Stimulated activated CD4-positive, alpha-beta T cell treated with anti-CD3 and anti-CD28 coated beads, Interleukin-1b, Interleukin-23, amount 100 ng/mL, for 1 hour (primary cell): ENCODE measurements at regions not wholly inside any gene's neighbourhood (a gene's known extent, or its start where the extent isn't known, plus 50 kb on each side); places are given as distances from the start of the nearest gene placed in this dataset.
"Not testable (repeated sequence)": the region's sequence is repeated elsewhere in the genome, so short reads cannot be mapped to it uniquely, and the experiment has no call there.

Source experiments
- DNase-seq, 2 donors: peaks; one replicate each; pipeline ENCODE4 v3.0.0-alpha.2; 2020; ENCODE audit warnings: low read depth in 2 of 2

DNA sequence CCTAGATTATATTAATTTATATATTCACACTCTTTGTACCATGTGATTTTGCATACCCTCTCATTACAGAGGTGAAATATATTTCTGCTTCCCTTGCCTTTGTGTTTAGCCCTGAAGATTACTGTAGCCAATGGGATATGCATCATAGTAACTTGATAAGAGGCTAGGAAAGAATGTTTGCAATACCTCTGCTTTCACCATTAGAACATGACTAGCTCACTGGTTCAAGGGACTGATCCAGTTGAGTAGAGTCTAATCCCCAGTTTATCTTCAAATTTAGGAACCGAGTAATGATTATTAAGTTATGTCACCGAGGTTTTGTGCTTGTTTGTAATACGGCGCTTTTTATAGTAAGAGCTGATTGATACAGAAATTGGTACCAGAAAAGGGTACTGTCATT lies 552.6 kb upstream of the GJE1 start:
- DNase-seq: no peak

DNA sequence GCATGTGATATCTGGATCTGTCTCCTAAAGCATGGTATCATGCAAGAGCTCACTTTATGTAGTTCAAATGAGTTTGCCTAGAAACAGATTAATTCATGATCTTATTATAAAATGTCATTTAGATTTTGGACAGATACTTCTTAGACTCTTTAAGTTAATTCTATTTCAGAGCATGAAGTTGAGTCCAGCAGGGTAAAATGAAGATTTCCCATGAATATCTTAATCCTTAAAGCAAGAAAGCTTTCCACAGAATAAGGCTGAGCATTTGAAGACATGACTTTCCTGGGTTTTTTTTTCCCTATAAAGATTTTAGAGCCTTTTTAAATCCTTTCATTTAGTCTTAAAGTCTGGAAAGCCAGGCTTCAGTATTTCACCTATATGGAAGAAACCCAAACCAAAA lies 556.0 kb upstream of the GJE1 start:
- no peak for DNase-seq

DNA sequence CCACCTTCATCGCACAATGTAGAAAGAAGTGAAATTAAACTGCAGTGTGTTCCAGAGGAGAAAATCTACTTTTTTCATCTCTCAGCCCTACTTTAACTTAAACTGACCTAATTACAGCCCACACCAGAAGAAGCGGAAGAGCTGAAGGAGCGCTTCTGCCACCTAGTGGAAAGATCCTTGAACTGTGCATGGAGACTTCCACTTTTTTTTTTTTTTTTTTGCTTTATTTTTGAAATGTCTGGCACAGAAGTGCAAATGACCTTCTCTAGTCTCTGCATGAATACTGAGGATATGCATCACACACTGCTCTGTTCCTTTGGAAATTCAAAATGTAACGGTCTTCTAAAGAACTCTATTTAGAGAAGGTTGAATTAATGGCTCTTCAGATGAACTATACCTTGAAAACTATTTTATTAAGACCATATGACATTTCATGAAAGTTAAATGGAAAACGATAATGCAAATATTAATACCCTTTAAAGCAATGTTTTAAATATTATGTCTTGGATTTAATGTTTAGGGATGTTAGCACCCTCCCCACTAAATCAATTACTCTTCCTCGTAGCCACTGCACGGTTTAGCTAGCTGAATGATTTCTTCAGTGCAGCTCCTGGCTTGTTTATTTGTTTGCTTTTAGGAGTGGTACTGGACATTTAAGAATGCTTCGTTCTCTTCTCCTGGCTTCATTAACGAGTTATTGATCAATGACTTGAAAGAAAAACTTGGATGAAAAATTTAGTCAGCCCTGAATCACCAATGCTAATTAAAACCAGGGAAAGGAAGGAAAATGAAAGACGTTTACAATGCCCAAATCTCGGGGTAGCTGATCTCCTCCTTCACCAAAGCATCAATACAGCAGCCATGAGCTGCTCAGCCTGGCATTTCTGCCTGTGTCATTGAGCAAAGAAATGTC lies 569.6 kb upstream of the GJE1 start:
- DNase-seq: peak; percentile 22 to 35

DNA sequence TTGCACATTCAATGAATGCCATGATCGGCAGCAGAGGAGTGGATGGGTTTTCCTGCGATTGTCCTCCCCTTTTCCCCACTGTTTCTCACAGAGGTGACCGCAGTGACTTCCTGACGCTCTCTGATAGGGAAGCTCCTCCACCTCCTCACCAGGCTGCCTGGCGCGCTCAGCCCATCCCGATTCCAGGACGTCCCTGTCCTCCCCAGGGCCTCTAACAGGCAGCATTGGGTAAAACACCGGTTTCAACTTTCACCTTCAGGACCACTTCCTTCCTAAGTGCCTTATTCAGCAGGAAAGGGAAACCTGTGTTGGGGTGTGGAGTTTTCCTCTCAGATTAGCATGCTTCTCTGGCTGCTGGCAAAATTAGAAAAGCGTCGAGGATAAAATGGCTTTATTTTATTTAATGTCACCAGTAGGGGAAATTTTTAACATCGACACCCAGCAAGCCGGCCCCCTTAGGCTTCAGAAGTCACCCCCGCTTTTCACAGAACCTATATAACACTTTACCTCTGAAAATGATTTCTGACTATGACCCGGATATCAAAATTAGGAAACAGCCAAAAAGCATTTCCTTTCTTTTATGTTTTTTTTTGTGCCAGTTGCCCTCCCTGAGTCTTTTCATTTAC lies 570.4 kb upstream of the GJE1 start:
- no peak for DNase-seq

DNA sequence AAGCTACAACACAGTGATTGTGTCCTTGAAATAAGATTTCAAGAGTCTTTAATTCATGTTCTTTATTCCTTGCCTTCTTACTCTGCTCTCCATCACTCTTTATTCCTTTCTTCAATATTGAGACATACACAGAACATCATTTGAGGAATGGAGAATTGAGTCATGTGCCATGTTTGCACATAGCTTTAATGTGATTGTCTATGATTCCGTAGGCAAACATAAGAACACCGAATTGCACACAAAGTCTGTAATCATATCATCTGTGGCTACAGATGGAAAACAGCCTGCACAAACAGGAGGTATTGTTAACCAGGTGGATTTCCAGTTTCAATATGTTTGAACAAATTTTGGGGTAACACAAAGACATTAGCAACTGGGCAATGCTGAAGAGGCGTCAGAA lies 571.6 kb upstream of the GJE1 start:
- DNase-seq: no peak

DNA sequence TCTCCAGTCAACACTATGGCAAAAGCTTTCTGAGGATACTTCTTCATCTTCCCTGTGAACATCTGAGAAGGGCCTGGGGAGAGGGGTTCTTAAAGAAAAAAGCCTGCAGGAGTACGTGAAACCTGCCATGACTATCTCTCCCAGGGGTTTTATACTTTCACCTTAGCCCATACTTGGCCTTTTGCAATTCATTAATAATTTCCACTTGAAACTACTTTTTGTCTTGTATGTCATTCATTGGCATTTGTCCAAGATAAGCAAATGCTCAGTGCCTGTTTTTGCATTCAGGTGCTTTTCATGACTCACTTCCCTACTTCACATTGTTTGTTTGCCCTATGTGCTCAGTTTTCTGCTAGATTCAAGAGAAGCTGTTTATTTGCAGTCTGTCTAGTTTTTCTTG lies 580.3 kb upstream of the GJE1 start:
- DNase-seq: no peak

DNA sequence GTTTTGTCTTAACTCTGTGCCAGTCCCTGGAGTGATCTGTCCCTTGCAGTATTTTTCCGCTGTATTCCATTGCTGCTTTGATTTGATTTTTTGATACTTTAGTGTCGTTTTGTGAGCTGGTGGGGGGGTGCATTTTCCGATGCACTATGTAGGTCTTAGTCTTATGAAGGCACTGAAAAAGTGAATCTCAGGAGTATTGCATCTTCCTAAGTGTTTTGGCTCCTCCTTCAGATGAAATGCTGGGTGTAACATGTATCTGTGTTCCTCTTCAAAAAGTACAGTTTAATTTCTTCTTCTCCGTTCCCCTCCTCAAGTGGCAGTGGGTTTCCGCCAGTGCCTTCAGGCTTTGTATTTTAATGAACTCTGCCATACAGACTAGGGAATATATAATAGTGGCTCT lies 580.7 kb upstream of the GJE1 start:
- DNase-seq: no peak

DNA sequence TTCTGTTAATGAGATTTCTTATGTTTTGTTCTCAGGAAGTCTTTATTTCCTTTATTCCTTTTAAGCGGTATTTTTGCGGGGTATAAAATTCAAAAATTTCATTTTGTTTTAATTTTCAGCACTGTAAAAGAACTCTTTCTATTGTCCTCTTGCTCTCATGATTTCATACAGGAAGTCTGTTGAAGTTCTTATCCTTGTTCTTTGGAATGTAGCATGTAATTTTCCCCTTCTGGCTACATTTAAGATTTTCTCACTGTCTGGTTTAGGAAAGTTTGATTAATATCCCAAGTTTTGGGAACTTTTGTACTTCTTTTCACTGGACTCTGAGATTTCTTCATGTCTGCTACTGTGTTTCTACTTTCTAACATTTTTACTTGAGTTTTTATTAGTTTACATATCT lies 581.4 kb upstream of the GJE1 start:
- no peak for DNase-seq

DNA sequence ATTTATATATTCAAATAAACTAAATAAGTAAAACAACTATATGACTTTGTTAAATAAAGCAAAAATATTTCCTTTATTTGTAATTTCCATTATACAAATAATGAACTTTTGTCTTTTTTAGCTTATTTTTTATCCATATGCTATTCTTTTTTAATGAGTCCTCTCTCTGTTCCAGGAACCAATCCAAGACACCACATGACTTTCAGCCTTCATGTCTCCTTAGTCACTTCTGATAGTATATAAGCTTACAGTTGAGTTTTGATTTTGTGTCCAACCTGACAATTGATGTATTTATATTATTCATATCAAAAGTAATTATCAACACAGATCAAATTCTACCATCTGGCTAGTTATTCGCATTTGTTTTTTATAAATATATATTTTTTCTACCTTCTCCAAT lies 582.3 kb upstream of the GJE1 start:
- no peak for DNase-seq

DNA sequence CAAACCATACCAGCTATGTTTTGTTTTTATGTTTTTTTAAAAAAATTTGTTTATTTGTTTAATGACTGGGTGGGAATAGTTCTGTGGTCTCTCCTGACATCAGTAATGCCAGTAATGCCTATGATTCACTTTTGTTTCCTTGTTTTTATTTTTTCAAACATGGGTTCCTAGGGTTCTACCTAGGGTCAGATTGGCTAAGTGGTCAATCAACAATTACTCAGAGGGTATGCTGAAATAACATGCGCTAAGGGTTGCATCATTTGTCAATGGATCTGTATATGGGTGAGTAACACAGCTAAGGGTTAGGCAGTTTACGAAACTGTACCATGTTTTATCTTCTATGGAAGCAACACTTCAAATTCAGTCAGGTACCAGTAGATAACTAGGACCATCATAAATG lies 583.8 kb upstream of the GJE1 start:
- no peak for DNase-seq

DNA sequence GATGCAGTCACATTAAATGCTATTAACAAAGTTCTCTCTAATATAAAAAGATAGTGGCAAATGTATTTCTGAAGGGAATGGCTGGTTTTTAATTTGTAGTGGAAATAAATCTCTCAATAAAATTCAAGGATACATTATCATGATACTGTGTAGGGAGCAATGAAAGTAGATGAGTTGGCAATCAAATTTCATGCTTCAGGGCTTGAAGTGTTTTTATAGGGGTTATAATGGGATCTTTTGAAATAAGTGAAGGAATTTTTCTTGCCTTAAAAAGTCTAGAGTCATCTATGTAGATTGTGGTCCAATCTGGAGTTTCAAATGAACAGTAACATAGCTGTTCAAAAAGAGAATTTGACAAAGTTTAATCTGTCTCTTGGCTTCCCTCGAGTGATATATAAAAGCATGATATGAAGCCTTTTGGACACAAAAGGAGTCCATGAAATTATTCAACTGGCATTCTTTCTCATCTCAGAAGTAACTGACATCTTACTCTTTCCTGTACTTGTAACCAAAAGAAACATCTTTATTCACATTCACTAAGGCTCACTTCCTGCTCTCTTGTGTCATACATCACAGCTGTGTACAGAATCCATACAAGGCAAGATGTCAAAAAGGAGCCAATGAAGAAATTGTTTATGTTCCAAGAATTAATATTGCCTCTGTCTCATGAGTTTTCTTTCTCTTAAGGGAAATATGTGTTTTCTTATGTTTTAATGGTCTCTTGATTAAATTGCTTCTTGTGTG lies 591.0 kb upstream of the GJE1 start:
- DNase-seq: no peak

DNA sequence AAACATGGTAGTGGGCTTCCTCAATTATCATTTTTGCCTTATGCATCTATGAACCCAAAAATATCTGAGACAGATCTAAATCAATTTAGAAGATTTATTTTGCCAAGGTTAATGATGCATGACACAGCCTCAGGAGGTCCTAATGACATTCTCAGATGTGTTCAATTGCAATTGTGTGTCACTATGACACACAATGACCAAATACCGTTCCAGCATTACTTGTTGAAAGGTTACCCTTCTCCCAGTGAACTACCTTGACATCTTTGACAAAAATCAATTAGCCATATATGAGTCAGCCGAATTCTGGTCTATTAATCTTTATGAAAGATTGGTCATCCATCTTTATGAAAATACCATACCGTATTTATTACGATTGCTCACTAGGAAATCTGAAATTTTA lies 592.5 kb upstream of the GJE1 start:
- no peak for DNase-seq

DNA sequence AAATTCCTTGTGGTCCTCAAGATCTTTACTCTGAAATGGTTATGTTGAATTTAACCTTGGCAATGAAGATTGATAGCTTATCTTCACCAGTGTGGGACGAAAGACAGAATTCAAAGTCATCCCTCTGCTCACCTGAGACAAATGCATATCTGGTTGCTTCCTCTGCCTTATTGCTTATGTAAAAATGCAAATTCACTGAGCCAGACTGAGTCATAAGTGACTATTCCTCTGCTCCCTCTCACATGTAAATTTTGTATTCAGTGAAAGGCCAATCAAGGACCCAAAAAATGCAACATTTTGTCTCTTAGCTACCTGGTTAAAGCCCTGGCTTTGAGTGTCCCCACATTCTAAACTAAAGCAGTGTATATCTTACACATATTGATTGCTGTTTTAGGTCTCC lies 593.1 kb upstream of the GJE1 start:
- no peak for DNase-seq

DNA sequence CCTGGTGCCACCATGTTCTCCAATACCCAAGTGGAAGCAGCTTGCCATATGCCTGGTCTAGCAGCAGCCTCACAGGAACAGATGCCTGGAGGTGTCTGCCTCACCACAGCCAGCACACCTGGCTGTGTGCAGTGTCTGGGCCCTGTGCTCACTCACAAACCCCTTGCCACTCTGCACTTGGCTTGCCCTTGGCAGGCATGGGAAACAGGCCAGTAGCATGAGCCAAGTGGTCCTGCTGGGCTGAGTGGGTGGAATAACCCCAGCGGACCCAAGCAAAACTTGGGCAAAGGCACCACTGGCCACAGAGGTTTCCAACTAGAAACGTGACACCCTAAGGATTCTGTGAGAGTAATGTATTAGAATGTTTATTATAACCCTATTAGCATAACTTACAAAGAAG lies 600.5 kb upstream of the GJE1 start:
- no peak for DNase-seq

DNA sequence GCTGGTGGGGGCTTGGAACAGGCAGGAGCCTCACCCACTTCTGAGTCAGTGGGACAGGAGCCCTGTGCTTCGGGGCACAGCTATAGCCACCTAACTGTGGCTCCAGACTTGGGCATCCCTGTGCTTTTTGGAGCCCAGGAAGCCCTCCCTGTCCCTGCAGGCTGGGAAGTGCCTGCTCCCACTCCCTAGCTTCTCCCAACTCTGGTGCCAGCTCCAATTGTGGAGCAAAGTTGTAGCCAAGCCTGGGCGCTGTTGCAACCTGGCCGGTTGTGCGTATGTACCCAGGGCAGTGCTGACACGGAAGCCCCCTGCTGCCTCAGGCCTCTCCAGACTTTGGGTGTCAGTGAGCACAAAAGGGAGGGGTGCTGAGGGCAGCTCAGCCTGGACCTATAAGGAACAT lies 601.7 kb upstream of the GJE1 start:
- DNase-seq: no peak

DNA sequence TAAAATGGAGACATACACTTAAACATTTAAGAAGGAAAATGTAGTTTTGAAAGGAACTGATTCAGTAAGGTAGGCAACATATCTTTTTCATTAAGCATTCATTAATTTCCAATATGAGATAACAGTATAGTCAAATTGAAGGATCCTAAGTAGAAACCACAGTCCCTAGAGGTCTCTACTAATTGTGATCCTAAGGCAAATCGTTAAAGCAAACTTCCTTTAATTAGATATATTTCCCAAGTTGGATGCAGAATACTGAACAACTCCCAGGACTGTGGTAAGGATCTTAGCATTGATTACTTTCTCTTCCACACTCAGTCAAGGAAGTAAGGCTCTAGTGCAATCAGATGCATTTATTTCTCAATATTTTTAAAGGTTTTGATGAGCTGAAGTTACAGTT lies 604.1 kb upstream of the GJE1 start:
- DNase-seq: no peak

DNA sequence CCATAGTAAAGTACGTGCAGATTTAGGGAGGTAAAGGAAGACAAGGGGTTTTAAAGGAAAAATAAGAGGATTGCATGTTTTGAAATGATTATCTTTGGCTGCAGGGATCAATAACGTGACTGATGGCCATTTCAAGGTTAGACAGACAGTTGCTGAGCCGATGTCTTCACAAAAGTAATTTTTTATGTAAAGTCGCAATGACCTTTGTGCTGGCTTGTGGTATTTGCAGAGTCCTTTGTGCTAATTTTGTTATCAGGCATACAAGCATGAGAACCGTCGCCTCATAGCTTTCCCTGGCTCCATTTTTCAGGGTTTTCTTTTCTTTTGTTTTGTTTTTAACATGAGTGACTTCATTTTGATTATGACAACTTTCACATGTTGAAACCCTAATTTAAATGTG lies 605.7 kb upstream of the GJE1 start:
- no peak for DNase-seq

DNA sequence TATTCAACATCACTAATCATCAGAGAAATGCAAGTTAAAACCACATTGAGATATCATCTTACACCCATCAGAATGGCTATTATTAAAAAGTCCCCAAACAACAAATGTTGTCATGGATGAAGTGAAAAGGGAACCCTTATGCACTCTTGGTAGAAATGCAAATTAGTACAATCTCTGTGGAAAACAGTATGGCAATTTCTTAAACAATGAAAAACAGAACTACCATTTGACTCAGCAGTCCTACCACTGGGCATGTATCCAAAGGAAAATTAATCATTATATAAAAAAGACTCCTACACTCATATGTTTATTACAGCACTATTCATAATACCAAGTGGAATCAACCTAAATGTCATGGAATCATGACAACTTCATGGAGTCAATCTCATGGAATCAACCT lies 611.3 kb upstream of the GJE1 start:
- DNase-seq: no peak

DNA sequence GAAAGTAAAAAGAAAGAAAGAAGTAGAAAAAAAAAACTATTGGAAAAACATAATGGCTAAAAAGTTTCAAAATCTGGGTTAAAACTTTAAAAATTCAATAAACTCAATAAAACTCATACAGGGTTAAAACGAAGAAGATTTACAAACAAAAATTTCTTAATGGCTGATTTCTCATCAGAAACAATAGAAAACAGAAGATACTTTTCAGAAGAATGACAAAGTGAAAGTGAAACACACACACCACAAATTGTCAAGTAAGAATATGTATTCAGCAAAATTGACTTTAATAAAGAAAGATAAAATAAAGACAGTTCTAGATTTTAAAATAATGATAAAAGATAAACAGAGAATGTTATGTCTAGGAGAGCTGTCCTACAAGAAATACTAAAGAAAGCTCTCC lies 618.9 kb upstream of the GJE1 start:
- no peak for DNase-seq

DNA sequence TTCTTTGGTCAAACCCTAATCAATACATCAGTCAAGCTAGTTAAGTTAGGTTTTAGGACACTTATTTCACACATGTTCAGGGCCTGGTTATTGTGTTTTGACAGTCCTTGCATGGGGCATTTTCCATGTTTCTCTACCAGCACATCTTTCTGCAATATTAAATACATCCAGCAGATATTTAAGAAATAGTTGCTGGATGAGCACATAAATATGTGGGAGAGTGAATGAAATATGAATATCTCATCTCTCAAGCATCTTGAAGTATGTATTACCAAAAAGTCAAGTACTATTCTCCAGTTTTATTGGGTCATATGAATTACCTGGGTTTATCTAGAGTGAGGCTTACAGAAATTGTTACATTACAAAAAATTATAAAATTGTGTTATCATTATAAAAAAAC lies 621.9 kb upstream of the GJE1 start:
- no peak for DNase-seq

DNA sequence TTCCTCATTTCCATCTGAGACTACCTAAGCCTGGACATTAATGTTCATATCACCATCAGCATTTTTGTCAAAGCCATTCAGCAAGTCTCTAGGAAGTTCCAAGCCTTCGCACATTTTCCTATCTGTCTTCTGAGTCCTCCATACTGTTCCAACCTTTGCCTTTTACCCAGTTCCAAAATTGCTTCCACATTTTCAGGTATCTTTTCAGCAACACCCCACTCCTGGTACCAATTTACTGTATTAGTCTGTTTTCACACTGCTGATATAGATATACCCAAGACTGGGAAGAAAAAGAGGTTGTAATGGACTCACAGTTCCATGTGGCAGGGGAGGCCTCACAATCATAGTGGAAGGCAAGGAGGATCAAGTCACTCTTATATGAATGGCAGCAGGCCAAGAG lies 626.7 kb upstream of the GJE1 start:
- not testable (repeated sequence) for DNase-seq

DNA sequence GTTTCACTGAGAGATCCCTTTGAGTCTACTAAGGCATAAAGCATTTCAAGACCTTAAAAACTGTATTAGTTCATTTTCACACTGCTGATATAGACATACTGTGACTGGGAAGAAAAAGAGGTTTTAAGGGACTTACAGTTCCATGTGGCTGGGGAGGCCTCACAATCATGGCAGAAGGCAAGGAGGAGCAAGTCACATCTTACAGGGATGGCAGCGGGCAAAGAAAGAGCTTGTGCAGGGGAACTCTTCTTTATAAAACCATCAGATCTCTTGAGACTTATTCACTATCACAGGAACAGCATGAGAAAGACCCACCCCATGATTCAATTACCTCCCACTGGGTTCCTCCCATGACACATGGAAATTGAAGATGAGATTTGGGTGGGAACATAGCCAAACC lies 628.4 kb upstream of the GJE1 start:
- DNase-seq: not testable (repeated sequence)

DNA sequence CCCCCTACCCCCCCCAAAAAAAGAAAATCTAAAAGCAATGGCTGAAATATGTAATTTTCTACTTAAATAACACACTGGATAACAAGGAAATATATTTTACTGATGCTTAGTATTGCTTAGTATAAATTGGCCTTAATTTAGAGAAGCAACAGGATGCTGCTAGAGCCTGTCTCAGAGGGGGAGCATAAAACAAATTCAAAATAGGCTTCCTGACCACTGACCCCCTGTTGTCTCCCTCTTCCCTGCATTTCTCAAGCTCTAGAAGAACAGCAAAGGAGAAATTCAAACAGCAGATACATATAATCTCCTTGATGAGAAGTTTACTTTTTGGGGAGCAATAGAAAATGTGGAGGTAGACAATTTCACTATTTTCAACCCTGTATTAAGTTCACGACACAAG lies 631.1 kb upstream of the GJE1 start:
- no peak for DNase-seq
